HEK293 (cell line): ENCODE measurements at regions not wholly inside any gene's neighbourhood (a gene's known extent, or its start where the extent isn't known, plus 50 kb on each side); places are given as distances from the start of the nearest gene placed in this dataset.

Source experiments
- MEIS1 ChIP-seq: sonication (generic); formaldehyde crosslinking; IDR thresholded peaks from 2 replicates; pipeline ENCODE4 v1.8.1; 2022; ENCODE audit warnings: missing genetic modification reagents, mild to moderate bottlenecking, borderline replicate concordance
- PATZ1 ChIP-seq: fragments of 450-650 bp; formaldehyde crosslinking; IDR thresholded peaks from 2 replicates; pipeline ENCODE4 v1.5.1; 2016; ENCODE audit warnings: missing biosample characterization, missing genetic modification characterization
- SP2 ChIP-seq: fragments of 450-650 bp; formaldehyde crosslinking; IDR thresholded peaks from 2 replicates; pipeline ENCODE4 v1.5.1; 2016; ENCODE audit warnings: missing biosample characterization, missing genetic modification characterization
- TCF7L2 ChIP-seq: IDR thresholded peaks from 2 replicates; pipeline ENCODE4 v1.6.1; 2011; ENCODE audit warnings: low read depth, mild to moderate bottlenecking, inconsistent platforms, low read length, moderate library complexity, borderline replicate concordance
- ZNF18 ChIP-seq: fragments of 450-650 bp; formaldehyde crosslinking; IDR thresholded peaks from 2 replicates; pipeline ENCODE4 v1.5.1; 2016; ENCODE audit warnings: missing biosample characterization, missing genetic modification characterization
- ZNF2 ChIP-seq: fragments of 450-650 bp; formaldehyde crosslinking; IDR thresholded peaks from 2 replicates; pipeline ENCODE4 v1.5.1; 2016; ENCODE audit warnings: missing biosample characterization, missing genetic modification characterization
- ZNF292 ChIP-seq: fragments of 450-650 bp; formaldehyde crosslinking; IDR thresholded peaks from 2 replicates; pipeline ENCODE4 v1.5.1; 2016; ENCODE audit warnings: low read depth, missing biosample characterization, missing genetic modification characterization, borderline replicate concordance
- ZNF302 ChIP-seq: fragments of 450-650 bp; formaldehyde crosslinking; IDR thresholded peaks from 2 replicates; pipeline ENCODE4 v1.5.1; 2016; ENCODE audit warnings: missing biosample characterization, missing genetic modification characterization, low read depth
- ZNF423 ChIP-seq: fragments of 450-650 bp; formaldehyde crosslinking; IDR thresholded peaks from 2 replicates; pipeline ENCODE4 v1.5.1; 2016; ENCODE audit warnings: missing biosample characterization, missing genetic modification characterization
- ZNF513 ChIP-seq: fragments of 450-650 bp; IDR thresholded peaks from 2 replicates; pipeline ENCODE4 v1.5.1; 2018; ENCODE audit warnings: missing biosample characterization, missing genetic modification characterization
- ZNF777 ChIP-seq: fragments of 450-650 bp; formaldehyde crosslinking; IDR thresholded peaks from 2 replicates; pipeline ENCODE4 v1.5.1; 2017; ENCODE audit warnings: missing biosample characterization, missing genetic modification characterization, borderline replicate concordance
- ZSCAN4 ChIP-seq: fragments of 450-650 bp; formaldehyde crosslinking; IDR thresholded peaks from 2 replicates; pipeline ENCODE4 v1.5.1; 2017; ENCODE audit warnings: missing biosample characterization, missing genetic modification characterization
- TF ChIP-seq, protein P1 (sequence below): fragments of 450-650 bp; formaldehyde crosslinking; IDR thresholded peaks from 2 replicates; pipeline ENCODE4 v1.5.1; 2016; ENCODE audit warnings: missing biosample characterization, missing genetic modification characterization
- TF ChIP-seq, protein P2 (sequence below): fragments of 450-650 bp; formaldehyde crosslinking; IDR thresholded peaks from 2 replicates; pipeline ENCODE4 v1.5.1; 2016; ENCODE audit warnings: missing biosample characterization, missing genetic modification characterization

- TF ChIP-seq, protein P1, sequence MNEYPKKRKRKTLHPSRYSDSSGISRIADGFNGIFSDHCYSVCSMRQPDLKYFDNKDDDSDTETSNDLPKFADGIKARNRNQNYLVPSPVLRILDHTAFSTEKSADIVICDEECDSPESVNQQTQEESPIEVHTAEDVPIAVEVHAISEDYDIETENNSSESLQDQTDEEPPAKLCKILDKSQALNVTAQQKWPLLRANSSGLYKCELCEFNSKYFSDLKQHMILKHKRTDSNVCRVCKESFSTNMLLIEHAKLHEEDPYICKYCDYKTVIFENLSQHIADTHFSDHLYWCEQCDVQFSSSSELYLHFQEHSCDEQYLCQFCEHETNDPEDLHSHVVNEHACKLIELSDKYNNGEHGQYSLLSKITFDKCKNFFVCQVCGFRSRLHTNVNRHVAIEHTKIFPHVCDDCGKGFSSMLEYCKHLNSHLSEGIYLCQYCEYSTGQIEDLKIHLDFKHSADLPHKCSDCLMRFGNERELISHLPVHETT (tag by site-specific recombination): no peak
- TF ChIP-seq, protein P2, sequence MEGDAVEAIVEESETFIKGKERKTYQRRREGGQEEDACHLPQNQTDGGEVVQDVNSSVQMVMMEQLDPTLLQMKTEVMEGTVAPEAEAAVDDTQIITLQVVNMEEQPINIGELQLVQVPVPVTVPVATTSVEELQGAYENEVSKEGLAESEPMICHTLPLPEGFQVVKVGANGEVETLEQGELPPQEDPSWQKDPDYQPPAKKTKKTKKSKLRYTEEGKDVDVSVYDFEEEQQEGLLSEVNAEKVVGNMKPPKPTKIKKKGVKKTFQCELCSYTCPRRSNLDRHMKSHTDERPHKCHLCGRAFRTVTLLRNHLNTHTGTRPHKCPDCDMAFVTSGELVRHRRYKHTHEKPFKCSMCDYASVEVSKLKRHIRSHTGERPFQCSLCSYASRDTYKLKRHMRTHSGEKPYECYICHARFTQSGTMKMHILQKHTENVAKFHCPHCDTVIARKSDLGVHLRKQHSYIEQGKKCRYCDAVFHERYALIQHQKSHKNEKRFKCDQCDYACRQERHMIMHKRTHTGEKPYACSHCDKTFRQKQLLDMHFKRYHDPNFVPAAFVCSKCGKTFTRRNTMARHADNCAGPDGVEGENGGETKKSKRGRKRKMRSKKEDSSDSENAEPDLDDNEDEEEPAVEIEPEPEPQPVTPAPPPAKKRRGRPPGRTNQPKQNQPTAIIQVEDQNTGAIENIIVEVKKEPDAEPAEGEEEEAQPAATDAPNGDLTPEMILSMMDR (tag by site-specific recombination): no peak
- no peak for TF ChIP-seq ZNF777
- no peak for TF ChIP-seq ZNF18 (tag by site-specific recombination)
- no peak for TF ChIP-seq ZSCAN4 (tag by site-specific recombination)
- TF ChIP-seq ZNF302 (tag by site-specific recombination): no peak
- TF ChIP-seq ZNF292 (tag by site-specific recombination): no peak
- TF ChIP-seq TCF7L2: no peak
- no peak for TF ChIP-seq PATZ1 (tag by site-specific recombination)
- TF ChIP-seq SP2: no peak
- TF ChIP-seq ZNF513 (tag by site-specific recombination): no peak
- TF ChIP-seq MEIS1 (CRISPR knock-in tag): no peak
- TF ChIP-seq ZNF2: no peak
- TF ChIP-seq ZNF423: no peak
Measured at GRCh38 chr1:193753038-193753756, 566.8 kb upstream of the B3GALT2 start.
